ENCODE measurements at regions not wholly inside any gene's neighbourhood (a gene's known extent, or its start where the extent isn't known, plus 50 kb on each side); places are given as distances from the start of the nearest gene placed in this dataset.

DNA sequence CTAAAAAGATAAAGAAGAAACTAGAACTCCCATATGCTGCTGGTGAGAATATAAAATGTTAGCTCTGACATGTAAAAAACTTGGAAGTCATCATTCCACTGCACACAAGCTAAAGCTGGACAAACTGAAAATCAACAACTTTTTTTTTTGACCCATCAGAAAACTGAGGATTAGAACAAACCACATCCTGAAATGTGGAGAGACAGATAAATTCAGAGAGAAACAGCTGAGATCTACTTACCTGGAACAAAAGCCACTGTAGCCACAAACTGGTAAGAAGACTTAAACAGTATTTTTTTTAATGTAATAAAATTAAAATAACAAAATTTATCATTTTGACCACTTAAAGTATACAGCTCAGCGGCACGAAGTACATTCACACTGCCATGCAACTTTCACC is 408.5 kb upstream of the RGS17 start:
- no peak for TF ChIP-seq POLR2A (IDR thresholded peaks at IDR 0.05)
- TF ChIP-seq, protein P1, sequence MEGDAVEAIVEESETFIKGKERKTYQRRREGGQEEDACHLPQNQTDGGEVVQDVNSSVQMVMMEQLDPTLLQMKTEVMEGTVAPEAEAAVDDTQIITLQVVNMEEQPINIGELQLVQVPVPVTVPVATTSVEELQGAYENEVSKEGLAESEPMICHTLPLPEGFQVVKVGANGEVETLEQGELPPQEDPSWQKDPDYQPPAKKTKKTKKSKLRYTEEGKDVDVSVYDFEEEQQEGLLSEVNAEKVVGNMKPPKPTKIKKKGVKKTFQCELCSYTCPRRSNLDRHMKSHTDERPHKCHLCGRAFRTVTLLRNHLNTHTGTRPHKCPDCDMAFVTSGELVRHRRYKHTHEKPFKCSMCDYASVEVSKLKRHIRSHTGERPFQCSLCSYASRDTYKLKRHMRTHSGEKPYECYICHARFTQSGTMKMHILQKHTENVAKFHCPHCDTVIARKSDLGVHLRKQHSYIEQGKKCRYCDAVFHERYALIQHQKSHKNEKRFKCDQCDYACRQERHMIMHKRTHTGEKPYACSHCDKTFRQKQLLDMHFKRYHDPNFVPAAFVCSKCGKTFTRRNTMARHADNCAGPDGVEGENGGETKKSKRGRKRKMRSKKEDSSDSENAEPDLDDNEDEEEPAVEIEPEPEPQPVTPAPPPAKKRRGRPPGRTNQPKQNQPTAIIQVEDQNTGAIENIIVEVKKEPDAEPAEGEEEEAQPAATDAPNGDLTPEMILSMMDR (IDR thresholded peaks at IDR 0.05): no peak

All from right lobe of liver (tissue), 4 donors.